Stimulated activated naive CD4-positive, alpha-beta T cell (primary cell): ENCODE measurements at regions not wholly inside any gene's neighbourhood (a gene's known extent, or its start where the extent isn't known, plus 50 kb on each side); places are given as distances from the start of the nearest gene placed in this dataset.

Source experiments
- DNase-seq, 6 experiments: peaks; one replicate each; lab custom pipeline; 2025; lab: John Stamatoyannopoulos, UW

GRCh38 chr3:18295171-18295920 lies 129.8 kb downstream of the SATB1 start:
- DNase-seq = no peak

- no peak for DNase-seq
These were observed 135.0 kb downstream of the SATB1 start for GRCh38 chr3:18290157-18290556.

- no peak for DNase-seq
These were observed 136.9 kb downstream of the SATB1 start for GRCh38 chr3:18288243-18288642.

- no peak for DNase-seq
These were observed 140.4 kb downstream of the SATB1 start for GRCh38 chr3:18284716-18285115.

- no peak for DNase-seq
These were observed 141.5 kb downstream of the SATB1 start for GRCh38 chr3:18283680-18284079.

- DNase-seq = no peak
These were observed 142.6 kb downstream of the SATB1 start for GRCh38 chr3:18282507-18282906.

- DNase-seq = no peak
These were observed 145.9 kb downstream of the SATB1 start for GRCh38 chr3:18279226-18279737.

- no peak for DNase-seq
These were observed 160.3 kb downstream of the SATB1 start for GRCh38 chr3:18264853-18265252.

GRCh38 chr3:18264361-18264760 lies 160.8 kb downstream of the SATB1 start:
- no peak for DNase-seq

GRCh38 chr3:18258492-18258891 lies 166.6 kb downstream of the SATB1 start:
- no peak for DNase-seq

GRCh38 chr3:18252578-18252977 lies 172.6 kb downstream of the SATB1 start:
- no peak for DNase-seq

GRCh38 chr3:18250991-18251390 lies 174.1 kb downstream of the SATB1 start:
- DNase-seq = no peak

GRCh38 chr3:18249126-18249525 lies 176.0 kb downstream of the SATB1 start:
- DNase-seq = no peak

- DNase-seq = no peak
These were observed 177.3 kb downstream of the SATB1 start for GRCh38 chr3:18247776-18248310.

- no peak for DNase-seq
These were observed 177.9 kb downstream of the SATB1 start for GRCh38 chr3:18247139-18247695.

- no peak for DNase-seq
These were observed 178.6 kb downstream of the SATB1 start for GRCh38 chr3:18246336-18247060.

- no peak for DNase-seq
These were observed 179.4 kb downstream of the SATB1 start for GRCh38 chr3:18245721-18246120.

- DNase-seq = no peak
These were observed 183.3 kb downstream of the SATB1 start for GRCh38 chr3:18241837-18242236.

- DNase-seq = no peak
These were observed 185.5 kb downstream of the SATB1 start for GRCh38 chr3:18239674-18240073.

- no peak for DNase-seq
These were observed 186.3 kb downstream of the SATB1 start for GRCh38 chr3:18238746-18239331.

GRCh38 chr3:18238332-18238731 lies 186.8 kb downstream of the SATB1 start:
- DNase-seq = no peak

GRCh38 chr3:18237251-18238005 lies 187.7 kb downstream of the SATB1 start:
- DNase-seq = no peak
